ENCODE measurements at regions not wholly inside any gene's neighbourhood (a gene's known extent, or its start where the extent isn't known, plus 50 kb on each side); places are given as distances from the start of the nearest gene placed in this dataset.

- no peak for TF ChIP-seq CTCF (IDR thresholded peaks at IDR 0.05; ENCODE audit: low read length)
- TF ChIP-seq EZH2 (IDR thresholded peaks at IDR 0.05; ENCODE audit: borderline replicate concordance, low read length): no peak
These were observed 1036.4 kb downstream of the ADGRL2 start for GRCh38 chr1:82836973-82837680.
